ENCODE measurements at regions not wholly inside any gene's neighbourhood (a gene's known extent, or its start where the extent isn't known, plus 50 kb on each side); places are given as distances from the start of the nearest gene placed in this dataset.

DNA sequence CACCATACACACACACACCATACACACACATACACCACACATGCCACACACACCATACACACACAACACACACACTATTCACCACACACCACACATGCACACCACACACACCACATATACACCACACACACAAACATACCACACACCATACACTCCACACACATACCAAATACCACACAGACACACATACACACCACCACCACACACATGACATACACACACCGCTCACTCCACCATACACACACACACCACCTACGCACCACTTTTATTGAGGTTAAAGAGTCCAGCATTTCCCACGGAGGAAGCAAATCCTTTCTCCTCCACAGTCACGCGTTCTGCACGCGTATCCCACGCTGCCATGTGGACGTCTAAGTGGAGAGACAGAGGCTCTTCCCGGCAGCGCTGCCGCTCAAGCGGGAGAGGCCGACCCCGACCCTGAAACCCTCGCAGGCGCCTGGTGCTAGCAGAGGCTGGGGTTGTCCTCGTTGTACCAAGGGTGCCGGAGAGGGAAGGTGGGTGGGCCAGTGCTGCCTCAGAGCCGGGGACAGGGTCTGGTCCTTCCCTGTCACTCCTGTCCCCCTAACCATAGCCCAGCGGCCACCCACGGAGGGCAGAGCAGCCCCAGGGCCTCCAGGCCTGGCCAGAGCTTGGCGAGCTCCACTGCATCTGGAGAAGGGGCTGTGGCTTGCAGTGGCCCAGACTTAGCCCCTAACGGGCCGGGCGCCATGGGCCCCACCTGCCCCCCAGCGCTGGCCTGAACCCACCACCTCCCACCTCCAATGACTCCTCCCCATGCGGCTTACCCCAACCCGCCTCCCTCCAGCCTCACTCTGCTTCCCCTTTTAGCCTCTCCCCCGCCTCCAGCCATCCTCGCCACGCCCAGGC is 1495.0 kb downstream of the BRD1 start:
- DNase-seq, result no peak

- no peak for DNase-seq
Measured at GRCh38 chr22:48331691-48332220, 1495.9 kb downstream of the BRD1 start.

GRCh38 chr22:48331266-48331665 is 1496.4 kb downstream of the BRD1 start:
- no peak for DNase-seq

DNA sequence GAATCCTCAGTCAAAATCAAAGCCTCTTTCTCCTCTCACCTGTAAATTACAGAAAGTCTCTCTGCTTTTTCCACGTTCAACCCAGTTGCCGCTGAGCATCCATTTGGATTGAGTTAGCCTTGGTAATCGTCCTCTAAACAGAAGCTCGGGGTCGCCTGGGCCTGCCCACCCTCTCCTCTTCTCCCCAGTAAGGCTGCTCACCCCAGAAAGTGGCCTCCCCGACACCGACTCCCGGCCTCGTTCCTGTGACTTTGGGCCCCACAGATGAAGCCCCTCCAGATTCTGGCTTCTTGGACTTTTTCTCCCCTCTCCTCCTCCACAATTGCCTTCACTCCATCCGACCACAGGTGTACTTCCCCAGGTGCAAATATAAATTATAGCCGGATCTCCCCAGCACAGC is 1500.0 kb downstream of the BRD1 start:
- no peak for DNase-seq

DNA sequence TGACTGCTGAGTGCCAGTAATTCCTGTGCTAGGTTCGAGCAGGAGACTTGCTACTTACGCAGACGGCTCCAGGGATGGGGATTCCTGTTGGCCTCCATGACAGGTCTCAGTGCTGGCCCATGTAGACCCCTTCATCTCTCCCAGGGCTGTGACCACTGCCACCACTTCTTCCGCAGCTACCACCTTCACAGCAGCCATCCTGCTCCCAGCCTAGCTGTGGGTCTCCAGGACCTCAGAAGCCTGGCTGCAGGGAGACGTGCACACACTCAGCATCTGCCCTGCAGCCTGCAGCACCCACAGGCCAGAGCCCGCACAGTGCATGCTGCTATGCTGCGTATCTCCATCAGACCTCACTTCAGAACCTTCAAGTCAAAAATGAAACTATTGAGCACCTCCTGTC is 1503.9 kb downstream of the BRD1 start:
- DNase-seq, result no peak

GRCh38 chr22:48322907-48323306 is 1504.8 kb downstream of the BRD1 start:
- no peak for DNase-seq

DNA sequence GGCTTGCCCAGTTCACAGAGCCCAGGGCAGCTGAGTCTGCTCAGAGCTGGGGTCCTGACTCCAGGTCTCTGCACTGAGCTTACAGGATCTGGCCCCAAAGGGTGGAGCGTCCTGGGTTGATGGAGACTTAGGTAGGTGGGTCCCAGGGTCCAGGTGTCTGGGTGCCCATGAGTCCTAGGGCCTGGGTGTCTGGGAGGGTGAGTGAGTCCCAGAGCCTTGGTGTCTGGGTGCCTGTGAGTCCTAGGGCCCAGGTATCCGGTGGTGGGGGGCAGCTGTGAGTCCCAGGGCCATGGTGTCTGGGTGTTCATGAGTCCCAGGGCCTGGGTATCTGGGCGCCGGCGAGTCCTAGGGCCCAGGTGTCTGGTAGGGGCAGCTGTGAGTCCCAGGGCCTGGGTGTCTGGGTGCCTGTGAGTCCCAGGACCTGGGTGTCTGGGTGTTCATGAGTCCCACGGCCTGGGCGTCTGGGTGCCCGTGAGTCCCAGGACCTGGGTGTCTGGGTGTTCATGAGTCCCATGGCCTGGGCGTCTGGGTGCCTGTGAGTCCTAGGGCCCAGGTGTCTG is 1505.6 kb downstream of the BRD1 start:
- DNase-seq, result no peak

DNA sequence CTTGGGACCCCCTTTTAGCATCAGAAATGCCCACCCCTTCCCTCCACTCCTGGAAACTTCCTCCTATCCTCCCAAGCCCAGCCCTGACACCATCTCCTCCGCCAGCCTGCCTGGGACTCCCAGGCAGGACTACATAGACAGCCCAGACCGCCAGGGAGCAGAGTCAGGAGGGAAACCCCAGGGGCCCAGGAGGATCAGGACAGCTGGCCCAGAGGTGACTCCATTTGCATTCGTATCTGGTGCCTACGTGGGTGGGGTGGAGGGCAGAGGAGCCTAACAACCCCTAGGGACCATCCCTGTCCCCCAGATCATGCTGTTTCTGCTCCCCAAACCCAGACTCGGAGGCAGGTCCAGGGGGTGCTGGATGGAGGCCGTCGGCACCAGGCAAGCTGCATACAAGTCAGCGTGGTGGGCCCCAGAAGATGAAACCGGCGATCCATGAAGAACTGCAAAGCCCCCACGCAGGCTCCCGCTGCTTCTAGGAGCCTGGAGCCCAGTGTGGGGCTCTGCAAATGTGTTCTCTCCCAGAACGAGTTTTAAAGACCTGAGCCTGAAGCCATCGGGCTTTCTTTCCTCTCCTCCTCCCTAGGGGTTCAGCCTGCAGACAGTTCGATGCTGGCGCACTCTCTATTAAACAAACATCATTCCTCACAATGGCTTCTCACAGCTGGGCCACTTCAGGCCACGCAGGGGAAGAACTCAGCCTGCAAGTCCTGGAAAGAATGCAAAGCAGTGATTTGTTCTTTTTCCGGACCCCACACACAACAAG is 1506.8 kb downstream of the BRD1 start:
- DNase-seq, result no peak

GRCh38 chr22:48320048-48320682 is 1507.5 kb downstream of the BRD1 start:
- DNase-seq, result no peak

GRCh38 chr22:48319321-48320047 is 1508.2 kb downstream of the BRD1 start:
- DNase-seq, result no peak

DNA sequence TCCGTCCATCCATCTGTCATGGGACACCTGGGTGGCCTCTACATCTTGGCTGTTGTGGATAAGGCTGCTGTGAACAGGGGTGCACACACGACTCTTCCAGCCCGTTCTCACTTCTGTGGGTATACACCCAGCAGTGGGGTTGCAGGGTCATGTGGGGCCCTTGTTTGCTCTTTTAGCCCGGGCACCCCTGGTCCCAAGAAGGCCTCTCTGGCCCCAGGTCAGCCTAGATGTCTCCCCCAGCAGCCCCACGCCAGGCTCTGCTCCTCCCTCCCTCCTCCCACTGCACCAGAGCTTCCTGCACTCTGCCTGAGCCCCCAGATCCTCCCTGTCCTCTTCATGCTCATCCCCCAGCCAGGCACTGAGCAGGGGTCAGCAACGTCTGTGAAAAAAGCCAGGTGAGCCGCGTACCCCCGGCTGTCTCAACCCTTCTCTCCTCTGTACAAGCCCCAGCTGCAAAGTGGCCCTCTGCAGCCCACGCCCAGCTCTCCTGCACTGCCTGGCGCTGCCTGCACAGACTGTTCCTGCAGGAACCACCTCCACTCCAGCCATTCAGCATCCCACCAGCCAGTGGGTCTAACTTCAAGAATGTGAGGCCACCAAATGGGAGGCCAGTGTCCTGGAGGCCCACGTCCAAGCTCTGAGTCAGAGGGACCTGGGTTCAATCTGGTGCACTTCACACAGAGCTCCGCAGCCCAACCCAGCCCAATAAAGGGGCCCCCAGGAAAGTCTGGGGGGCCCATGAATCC is 1508.9 kb downstream of the BRD1 start:
- no peak for DNase-seq

DNA sequence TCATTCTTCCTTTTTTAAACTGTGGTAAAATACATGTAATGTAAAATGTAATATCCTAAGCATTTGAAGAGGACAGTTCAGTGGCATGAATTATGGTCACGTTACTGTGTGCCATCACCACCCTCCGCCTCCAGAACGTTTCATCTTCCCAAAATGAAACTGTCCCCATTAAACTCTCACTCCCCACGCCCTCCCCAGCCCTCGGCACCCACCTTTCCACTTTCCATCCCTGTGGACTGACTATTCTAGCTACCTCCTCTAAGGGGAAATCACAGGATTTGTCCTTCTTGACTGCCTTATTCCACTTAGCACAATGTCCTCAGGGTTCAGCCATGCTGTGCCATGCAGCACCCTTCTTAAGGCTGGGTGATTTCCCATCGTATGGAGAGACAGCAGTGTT is 1509.5 kb downstream of the BRD1 start:
- DNase-seq, result no peak

DNA sequence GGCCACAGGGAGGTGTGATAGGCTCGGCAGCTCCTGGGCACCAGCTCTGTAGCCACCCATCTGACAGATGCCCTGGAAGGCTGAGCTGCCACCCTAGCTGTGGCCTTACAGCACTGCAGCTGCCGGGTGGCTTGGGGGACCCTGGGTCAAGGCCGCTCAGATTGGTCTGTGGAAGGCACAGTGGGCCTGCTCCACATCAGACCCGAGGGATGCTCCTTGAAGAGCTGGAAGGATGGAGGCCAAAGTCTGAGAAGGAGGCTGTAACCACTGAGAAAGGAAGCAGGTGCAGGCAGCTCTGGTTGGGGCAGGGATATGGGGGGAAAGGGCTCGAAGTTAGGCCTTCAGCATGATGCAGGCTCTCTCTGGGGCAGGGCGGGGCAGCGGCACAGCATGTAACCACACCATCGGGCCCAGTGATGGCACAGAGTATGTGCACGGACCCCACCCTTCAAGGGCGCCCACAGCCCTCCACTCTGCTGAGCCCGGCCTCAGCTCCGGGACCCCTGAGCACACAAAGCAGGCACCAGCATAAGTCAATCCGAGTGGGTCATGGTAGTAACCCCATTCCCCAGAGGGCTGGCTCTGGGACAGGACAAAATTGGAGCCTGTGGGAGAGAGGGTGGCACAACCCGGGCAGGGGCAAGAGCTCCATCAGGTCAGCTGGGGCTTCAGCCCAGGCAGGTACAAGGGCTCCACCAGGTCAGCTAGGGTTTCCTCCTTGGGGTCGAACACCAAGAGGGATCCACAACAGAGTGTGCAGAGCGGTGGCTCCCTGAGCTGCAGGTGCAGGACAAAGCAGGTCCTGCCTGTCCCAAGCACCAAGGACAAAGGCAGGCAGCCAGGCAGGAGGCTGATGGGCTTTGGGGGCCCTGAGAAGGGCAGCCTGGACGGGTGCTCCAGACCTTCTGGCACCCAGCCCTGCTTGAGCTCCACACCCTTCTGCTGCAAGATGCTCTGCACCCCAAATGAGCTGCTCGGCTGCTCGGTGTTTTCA is 1511.1 kb downstream of the BRD1 start:
- DNase-seq, result no peak

DNA sequence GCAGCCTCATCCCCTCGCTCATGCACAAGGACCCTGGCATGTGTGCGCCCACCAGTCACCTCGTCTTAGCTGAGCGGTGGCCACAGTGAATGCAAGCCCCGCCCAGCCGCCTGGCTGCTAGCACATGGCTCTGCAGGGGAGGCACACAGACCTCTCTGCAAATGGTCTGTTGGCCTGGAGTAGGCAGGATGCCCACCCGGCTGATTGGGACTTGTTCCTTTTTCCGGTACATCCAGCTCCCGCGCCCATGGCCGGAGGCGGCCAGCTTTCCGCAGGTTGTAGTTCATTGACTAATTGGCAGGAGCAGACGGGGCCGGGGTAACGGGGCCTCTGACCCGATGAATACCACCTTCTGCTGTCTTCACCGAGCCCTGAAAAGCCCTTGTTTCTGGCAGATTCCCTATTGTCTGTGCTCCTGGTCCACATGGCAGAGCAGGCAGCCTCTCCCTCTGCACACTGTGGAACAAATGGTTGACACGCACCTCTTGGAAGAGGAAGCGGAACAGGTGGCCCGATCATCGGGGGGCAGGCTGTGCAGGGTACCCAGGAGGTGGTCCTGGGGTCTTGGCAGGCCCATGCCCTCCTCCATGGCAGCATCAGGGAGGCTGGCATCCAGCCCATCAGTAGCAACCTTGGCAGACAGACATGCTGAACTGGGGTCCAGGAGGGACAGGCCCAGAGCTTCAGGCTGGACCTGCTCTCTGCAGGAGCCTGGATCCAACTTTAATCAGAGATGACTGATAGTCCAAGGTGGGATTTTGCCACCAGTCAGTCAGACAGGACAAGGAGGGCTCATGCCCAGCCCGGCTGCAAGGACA is 1512.0 kb downstream of the BRD1 start:
- DNase-seq, result no peak

- DNase-seq, result no peak
Measured at GRCh38 chr22:48314073-48314472, 1513.6 kb downstream of the BRD1 start.

DNA sequence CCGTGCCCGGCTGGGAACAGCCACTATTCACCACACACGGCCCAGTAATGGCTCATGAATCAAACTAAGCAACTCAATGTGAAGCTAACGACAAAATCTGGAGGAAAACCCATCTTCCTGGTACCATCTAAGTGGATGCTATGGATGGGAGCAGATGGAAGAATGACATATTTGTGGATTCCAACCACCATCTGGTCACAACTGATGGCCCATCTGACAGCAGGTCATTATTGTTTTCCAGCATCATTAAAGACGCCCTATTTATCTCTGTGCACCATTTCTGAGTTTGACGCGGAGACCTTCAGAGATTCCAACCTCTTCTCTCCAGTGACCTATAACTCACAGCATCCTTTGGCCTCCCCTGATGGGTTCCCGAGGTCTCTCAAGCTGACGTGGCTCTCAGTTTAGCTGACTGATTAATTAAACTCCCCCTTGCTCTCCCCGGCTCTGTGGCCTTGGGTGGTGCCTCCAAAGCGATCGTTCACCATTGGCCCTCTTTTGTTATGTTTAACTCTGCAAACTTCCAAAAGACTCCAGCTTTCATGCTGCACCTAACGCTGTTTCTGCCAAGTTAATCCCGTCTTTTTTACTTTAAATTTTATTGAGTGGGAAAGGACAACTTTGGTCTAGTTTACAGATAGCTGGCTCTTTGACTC is 1514.4 kb downstream of the BRD1 start:
- no peak for DNase-seq

- DNase-seq, result no peak
Measured at GRCh38 chr22:48310740-48311139, 1516.9 kb downstream of the BRD1 start.

GRCh38 chr22:48310289-48310688 is 1517.4 kb downstream of the BRD1 start:
- DNase-seq, result no peak

- DNase-seq, result no peak
Measured at GRCh38 chr22:48309836-48310235, 1517.8 kb downstream of the BRD1 start.

All from CD4-positive, alpha-beta T cell treated with Interleukin-17A for 4 hours (primary cell).